ENCODE measurements at regions not wholly inside any gene's neighbourhood (a gene's known extent, or its start where the extent isn't known, plus 50 kb on each side); places are given as distances from the start of the nearest gene placed in this dataset.

DNA sequence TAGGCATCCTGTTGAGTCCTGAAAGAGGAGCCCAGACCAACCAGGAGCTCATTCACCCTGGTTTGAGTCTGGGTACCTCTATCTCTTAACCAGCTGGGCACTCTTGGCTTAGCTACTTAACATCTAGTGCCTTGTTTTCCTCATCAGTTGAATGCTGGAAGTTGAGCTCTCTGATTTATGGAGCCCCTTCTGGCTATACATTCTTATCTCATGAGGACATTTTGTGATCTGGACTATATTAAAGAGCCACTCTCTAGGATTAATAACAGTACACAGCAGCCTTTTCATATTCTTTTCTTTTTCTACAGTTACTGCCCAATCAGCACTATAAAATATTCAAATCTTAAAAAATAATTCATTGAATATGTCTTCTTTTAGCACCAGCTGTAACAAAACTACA, 296.9 kb upstream of the RUNX1 start:
- TF ChIP-seq, protein P1, sequence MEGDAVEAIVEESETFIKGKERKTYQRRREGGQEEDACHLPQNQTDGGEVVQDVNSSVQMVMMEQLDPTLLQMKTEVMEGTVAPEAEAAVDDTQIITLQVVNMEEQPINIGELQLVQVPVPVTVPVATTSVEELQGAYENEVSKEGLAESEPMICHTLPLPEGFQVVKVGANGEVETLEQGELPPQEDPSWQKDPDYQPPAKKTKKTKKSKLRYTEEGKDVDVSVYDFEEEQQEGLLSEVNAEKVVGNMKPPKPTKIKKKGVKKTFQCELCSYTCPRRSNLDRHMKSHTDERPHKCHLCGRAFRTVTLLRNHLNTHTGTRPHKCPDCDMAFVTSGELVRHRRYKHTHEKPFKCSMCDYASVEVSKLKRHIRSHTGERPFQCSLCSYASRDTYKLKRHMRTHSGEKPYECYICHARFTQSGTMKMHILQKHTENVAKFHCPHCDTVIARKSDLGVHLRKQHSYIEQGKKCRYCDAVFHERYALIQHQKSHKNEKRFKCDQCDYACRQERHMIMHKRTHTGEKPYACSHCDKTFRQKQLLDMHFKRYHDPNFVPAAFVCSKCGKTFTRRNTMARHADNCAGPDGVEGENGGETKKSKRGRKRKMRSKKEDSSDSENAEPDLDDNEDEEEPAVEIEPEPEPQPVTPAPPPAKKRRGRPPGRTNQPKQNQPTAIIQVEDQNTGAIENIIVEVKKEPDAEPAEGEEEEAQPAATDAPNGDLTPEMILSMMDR (IDR thresholded peaks at IDR 0.05), result no peak
- TF ChIP-seq EP300 (IDR thresholded peaks at IDR 0.05) (no peak), POLR2AphosphoS5 (IDR thresholded peaks at IDR 0.05) (no peak)

Data from suprapubic skin (tissue), 4 donors.